Stimulated activated CD8-positive, alpha-beta memory T cell treated with anti-CD3 and anti-CD28 coated beads, Interleukin-15, amount 100 ng/mL, for 48 hours (primary cell): ENCODE measurements at regions not wholly inside any gene's neighbourhood (a gene's known extent, or its start where the extent isn't known, plus 50 kb on each side); places are given as distances from the start of the nearest gene placed in this dataset.
"Not testable (repeated sequence)": the region's sequence is repeated elsewhere in the genome, so short reads cannot be mapped to it uniquely, and the experiment has no call there.

Experiments
- DNase-seq, 2 donors: peaks; one replicate each; pipeline ENCODE4 v3.0.0-alpha.2; 2020; ENCODE audit warnings: low read depth in 2 of 2

DNA sequence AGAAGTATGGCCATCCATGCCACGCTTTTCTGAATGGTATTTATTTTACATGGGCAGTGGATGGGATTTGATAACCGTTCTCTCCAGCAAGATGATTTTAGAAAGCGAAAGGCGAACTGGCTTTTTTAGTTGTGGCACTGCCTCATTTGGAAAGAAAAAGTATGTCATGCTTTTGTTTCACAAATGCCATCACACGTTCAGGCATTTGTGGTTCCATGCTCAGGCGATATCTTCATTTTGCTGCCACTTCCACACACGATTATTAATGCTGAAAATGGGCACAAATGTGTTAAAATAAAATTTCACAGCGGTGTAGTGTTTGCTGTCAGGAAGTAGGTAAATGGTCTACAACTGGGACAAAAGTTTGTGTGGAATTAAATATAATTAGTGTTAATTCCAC, 328.1 kb downstream of the BCL2L11 start:
- not testable (repeated sequence) for DNase-seq

DNA sequence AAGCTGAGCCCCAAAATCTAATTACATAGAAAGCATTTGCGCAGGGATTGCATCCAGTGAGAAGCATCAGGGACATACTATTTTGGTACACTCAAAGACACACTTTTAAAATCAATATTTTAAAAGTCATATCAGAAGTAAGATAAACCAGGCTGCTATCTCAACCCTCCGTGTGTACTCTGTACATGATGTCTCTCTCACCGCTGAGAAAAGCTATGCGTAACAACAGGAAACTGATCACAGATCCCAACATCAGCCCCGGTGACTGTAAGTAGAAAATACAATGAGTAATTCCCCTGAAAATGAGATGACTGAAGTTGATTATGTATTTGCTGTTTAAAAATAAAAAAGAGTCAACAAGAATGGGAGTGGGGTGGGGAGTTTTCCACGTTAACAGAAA, 329.8 kb downstream of the BCL2L11 start:
- not testable (repeated sequence) for DNase-seq

DNA sequence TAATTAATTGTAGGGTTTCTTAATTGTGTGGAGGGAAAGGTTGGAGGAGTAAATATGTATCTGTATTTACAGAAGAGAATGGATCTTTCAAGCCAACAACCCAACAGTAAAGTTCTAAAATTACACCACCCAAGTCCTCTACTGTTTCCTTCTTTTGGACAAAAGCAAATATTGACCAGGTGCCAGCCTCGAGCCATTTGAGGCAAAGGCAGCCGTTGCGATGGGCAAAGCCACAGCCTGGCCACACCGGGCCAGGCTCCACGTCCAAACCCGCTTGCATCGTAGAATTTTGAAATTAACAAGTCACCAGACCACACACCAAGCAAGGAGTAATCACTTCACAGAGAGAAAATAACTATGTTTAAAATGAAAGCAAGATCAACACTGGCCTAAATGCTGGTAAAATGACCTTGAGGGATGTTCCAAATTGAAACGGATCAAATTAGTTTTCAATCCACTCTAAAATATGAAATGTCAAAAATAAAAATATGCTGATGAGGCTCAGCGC, 331.0 kb downstream of the BCL2L11 start:
- DNase-seq, result not testable (repeated sequence)

GRCh38 chr2:111452208-111452607, 331.5 kb downstream of the BCL2L11 start:
- DNase-seq, result peak in 1 of 2 donors; percentile 22

GRCh38 chr2:111453308-111453707, 332.6 kb downstream of the BCL2L11 start:
- DNase-seq, result not testable (repeated sequence)

DNA sequence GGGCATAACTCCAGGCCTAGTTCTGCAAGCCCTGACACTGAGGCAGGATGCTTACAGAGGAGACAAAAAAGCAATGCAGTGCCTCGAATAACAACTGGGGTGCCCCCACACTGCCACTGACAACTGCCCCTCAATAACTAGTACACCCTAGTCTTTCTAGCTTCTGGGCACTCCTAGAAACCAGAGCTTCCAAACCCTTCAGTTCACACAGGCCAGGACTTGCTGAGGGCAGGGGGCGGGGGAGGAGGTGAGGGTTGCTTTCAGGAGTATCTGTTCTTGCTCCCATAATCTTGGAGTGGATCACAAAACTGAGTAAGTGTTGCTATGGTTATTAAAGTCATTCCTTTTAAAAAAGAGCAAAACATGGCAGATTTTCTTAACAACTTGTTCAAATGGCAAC, 333.1 kb downstream of the BCL2L11 start:
- not testable (repeated sequence) for DNase-seq

DNA sequence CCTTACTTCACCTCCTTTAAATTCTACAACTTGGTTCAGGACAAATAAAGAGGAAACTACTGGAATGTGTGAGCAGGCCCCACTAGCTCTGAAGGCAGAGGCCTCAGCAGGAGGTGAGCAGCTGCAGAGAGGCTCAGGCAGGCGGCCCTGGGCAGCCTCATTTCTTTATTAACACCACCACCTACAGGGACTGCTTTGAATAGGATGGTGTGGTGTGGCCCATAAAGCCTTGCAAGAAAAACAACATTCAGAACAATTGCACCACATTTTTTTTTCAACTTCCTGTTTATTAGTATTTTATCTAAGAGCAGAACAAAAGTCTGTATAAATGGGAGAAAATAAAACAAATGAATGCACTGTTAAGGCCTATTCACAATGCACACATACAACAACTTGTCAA, 333.7 kb downstream of the BCL2L11 start:
- DNase-seq, result not testable (repeated sequence)

DNA sequence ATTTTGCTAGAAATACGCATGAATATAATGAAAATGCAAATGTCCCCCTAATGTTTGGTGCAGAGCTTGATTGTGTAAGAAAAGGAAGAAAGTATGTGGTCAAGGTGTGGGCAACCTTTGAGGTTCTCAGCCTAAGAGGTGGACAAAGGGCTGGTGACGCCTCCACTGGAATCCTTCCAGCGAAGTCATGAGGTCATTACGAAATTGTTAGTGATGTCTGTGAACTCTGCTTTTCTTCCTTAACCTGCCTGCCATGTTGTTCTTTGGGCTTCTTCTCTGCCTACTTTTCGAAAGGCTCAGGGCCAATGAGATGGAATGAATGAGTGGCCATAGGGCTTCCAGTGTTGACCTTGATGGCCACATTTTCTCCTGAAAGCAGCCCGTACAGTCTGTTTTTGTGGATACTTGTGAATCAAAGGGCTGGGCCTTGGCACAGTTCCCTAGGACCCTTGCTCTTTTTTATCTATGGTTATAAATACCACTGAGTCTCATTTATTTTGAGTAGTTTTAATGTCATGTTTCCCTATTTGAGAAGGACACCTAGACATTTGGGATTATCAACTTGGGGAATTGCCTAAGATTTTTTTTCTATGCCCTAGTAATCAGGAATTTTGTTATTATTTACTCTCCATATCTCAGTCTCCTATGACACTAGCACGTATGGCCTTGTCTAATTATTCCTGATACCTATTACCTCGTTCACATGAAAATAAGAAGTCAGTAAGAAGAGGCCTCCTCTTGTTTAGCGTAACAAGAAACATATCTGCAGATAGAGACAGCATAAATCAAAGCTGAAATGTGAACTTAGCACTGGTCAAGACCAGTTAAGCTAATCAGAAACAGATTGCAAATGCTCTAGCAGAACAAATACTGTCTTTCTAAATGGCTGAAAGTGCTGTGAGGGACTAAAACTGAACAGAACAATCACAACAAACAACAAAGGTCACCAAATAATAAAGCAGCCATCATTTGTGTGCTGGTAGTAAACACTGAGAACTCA, 334.6 kb downstream of the BCL2L11 start:
- not testable (repeated sequence) for DNase-seq

GRCh38 chr2:111457191-111457590, 336.5 kb downstream of the BCL2L11 start:
- not testable (repeated sequence) for DNase-seq

DNA sequence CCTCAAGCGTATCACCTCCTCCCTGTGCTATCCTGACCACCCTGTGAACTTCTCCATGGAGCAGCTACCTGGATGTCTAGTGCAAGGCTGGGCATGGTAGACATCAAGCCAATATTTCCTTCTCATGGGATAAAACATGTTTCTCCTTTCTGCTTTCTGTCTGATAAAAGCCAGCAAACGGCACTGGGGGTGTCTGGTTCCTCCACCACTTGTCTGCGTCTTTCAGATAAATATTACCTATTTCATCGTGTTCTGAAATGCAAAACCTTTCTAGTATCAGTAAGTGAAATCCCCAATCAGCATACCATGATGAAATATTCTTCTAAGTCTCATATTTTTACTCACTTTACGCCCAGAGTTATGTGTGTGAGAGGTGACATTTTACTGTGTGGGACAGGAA, 340.2 kb downstream of the BCL2L11 start:
- DNase-seq, result not testable (repeated sequence)

- DNase-seq, result not testable (repeated sequence)
Observed at GRCh38 chr2:111461831-111462230, 341.1 kb downstream of the BCL2L11 start.

DNA sequence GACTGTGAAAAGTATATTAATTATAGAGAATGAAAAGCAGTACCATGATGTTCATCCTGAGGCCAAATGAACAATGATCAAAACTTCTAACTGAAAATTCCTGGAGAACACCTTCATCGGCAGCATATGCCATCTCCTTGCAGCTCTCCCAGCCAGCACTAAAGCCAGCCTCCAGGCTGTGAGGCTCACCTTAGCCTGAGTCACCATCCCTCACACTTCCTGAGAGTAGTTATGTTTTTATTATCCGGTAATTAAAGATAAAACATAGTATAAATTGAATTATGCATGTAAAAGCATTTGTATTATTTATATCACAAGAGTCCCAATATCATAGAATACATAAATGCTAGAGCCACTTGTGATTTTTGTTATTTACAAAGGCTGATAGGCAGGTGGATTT, 341.9 kb downstream of the BCL2L11 start:
- DNase-seq, result not testable (repeated sequence)

- not testable (repeated sequence) for DNase-seq
Observed at GRCh38 chr2:111463238-111463848, 342.6 kb downstream of the BCL2L11 start.

GRCh38 chr2:111463956-111464355, 343.2 kb downstream of the BCL2L11 start:
- DNase-seq, result not testable (repeated sequence)

DNA sequence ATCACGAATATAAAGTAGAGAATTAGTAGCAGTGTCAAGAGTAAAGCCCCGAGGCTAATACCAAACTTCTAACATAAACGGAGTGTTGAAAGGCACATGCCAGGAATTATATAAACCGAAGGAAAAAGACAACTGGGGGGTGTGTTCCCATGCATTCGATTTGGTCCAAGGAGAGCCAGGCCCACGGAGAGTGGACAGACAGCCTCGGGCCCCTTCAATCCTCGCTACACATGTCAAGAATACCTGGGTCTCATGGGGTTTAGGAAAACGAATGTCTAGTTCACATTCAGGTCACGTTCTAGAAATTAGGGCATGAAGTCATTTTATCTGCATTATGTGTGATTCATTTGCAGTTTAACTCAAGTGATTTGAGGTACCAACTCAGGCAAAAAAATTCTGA, 343.7 kb downstream of the BCL2L11 start:
- not testable (repeated sequence) for DNase-seq

GRCh38 chr2:111465521-111465920, 344.8 kb downstream of the BCL2L11 start:
- DNase-seq, result not testable (repeated sequence)

GRCh38 chr2:111466744-111467143, 346.0 kb downstream of the BCL2L11 start:
- DNase-seq, result not testable (repeated sequence)

GRCh38 chr2:111470924-111471323, 350.2 kb downstream of the BCL2L11 start:
- DNase-seq, result not testable (repeated sequence)

DNA sequence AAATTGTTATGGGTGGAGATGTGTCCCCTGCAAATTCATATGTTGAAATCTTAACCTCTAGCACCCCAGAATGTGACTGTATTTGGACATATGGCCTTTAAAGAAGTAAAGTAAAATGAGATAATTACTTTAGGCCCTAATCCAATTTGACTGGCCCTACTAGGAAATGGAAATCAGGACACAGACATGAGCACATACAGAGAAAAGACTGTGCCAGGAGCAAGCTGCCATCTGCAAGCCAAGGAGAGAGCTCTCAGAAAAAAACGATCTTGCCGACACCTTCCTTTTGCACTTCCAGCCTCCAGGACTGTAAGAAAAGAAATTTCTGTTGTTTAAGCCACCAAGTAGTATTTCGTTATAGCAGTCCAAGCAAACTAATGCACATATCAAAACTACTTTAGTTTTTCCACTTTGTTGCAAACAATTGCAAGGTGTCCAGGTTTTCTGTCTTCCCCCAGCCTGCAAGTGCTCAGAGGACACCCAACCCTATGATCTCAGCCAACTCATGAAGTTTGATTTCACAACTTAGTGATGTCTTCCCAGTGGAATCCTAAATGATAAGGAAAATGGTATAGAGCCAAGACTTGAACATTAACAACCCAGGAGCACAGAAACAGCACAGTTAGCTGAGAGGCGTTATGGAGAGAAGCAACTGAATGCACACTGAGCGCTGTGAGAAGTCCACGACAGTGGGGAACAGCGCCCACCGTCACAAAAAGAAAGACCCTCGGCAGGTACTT, 351.2 kb downstream of the BCL2L11 start:
- DNase-seq, result not testable (repeated sequence)

- not testable (repeated sequence) for DNase-seq
Observed at GRCh38 chr2:111472844-111473403, 352.2 kb downstream of the BCL2L11 start.

DNA sequence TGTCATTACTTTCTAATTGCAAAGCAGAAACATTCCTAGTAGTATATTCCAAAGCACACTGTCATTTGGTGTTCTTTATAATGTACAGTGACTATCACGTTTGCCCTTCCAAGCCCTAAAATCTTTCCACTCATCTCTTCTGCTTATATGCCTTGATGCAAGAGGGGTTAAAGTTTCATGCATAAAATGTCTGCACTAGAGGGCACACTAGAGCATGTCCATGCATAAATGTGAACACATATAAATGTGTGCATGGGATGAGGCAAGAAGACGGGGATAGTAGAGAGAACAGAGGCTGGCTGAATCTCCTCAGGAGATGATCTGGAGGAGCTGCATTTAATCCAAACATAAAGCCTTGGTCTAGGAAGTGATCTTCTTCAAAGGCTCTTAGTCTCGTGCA, 352.8 kb downstream of the BCL2L11 start:
- DNase-seq, result not testable (repeated sequence)
